Hematopoietic multipotent progenitor cell treated with erythropoietin and hydrocortisone succinate and interleukin-3 and kit ligand, for 6 days (in vitro differentiated cells): ENCODE measurements at regions not wholly inside any gene's neighbourhood (a gene's known extent, or its start where the extent isn't known, plus 50 kb on each side); places are given as distances from the start of the nearest gene placed in this dataset.

ENCODE experiments used
- DNase-seq: peaks from one replicate; pipeline ENCODE4 v3.0.0-alpha.2; 2015

DNA sequence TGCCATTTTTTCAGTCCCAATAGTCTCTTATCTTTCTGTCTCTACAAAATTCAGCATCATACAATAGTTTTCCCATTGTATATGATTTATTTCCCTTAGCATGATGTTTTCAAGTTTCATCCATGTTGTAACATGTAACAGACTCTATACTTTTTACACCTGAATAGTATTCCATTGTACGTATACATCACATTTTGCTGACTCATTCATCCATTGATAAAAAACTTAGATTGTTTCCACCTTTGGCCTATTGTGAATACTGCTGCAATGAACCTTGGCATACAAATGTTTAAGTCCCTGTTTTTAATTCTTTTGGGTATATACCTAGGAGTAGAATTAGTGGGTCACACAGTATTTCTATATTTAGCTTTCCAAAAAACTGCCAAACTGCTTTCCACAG, 349.3 kb upstream of the CDH2 start:
- no peak for DNase-seq

- no peak for DNase-seq
Measured at GRCh38 chr18:28523758-28524475, 347.0 kb upstream of the CDH2 start.

DNA sequence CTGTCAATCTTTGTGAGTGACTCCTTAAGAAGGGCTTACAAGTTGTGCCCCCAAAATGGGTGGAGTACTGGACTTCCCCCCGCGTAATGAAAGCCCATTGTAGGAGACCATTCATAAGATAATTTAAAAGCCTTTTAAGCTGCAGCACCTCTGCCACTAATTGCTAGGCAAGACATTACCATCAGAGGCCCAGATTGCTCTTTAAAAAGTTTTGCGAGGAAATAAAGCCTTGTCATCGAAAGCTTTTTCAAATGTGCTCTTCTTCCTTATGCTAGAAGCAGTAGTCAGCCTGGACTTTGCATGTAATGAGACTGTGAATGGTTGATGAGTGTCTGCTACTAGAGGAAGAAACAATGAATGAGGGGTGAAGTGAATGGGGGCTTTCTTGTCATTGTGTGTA, 345.3 kb upstream of the CDH2 start:
- no peak for DNase-seq

DNA sequence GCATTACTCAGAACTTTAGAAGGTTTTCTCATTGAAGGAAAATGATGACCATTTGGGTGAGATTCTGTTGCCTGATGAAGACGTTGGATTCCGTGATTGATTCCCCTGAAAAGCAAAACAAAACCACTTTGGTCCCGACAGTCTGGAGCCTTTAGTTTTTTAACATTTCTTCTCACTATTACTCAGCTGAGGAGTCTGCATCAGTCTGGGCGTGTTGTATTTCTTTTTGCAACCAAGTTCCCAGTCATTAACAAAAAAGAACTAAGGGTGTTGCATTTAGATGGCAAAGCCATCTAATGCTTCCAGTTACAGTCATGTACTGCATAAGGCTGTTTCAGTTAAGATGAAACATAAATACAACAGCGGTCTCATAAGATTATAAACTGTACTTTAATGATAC, 343.1 kb upstream of the CDH2 start:
- DNase-seq = no peak

GRCh38 chr18:28514699-28515098, 337.8 kb upstream of the CDH2 start:
- no peak for DNase-seq

DNA sequence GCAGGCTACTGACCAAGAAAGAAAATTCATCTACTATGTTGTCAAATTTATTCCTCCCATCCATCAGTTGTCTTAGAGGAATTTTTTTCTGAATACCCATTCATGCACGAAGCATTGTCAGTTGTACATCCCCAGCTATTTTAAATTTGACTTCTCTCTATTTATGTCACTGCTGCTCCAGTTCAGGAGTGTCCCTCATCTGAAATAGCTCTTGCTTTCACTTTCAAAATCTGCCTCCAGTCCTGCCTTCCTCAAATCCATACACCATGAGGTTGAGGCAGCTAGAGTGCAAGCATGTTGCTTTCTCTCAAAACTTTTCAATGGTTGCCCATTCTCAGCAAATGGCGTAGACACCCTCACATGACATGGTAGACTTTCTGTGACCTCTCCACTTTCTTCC, 335.4 kb upstream of the CDH2 start:
- no peak for DNase-seq

- DNase-seq = no peak
Measured at GRCh38 chr18:28511413-28511821, 334.5 kb upstream of the CDH2 start.

DNA sequence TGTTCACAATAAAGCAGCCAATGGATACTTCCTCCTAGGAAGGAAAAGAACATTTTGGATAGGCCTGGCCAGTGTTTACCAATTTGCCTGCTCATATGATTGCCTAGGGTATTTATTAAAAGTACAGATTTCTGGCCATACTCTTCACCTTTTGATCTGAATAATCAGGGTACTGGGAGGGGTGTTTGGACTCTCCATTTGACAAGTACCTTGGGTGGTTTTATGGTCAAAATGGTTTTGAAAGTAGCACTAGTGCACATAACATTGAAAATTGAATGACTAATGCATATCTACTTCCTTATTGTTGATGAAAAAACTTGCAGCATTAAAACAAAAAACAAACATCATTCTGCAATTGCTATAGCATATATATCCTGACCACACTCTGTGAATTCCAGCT, 333.3 kb upstream of the CDH2 start:
- DNase-seq = no peak

- no peak for DNase-seq
Measured at GRCh38 chr18:28504066-28504465, 327.1 kb upstream of the CDH2 start.

DNA sequence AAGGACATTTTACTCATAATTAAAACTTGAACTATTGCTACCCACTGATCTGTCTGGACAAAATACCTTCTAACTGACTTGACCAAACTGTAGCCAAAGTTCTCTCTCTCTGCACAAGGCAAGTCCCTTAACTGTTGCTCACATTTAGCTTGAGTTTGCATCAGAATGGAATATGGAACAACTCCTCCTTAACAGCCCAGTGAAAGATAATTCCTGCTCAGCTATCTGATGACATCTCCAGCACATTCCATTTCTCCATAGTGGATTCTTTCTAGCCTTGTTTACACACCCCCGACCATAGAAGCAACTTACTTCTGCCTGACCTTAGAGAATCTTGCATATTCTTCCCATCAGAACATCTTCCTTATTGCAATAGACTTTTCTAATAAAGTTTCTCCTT, 317.2 kb upstream of the CDH2 start:
- no peak for DNase-seq

GRCh38 chr18:28485918-28486317, 309.0 kb upstream of the CDH2 start:
- no peak for DNase-seq

- DNase-seq = no peak
Measured at GRCh38 chr18:28485210-28485801, 308.4 kb upstream of the CDH2 start.

- no peak for DNase-seq
Measured at GRCh38 chr18:28478531-28478930, 301.6 kb upstream of the CDH2 start.

DNA sequence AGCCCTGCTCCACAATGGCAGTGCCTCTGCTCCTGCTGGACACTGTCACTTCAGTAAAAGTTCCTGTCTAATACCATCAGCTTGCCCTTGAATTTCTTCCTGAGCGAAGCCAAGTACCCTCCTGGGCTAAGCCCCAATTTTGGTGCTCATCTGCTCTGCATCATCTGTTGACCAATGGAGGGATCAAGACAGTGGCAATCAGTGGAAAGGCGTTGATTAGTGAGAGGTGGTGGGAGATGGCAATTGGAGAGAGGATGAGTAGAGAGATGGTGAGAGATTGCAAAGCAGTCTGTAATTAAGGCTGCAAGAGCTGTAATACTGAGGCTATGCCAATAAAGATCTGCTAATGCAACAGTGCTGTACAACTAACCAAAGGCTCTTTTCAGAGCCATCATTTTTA, 299.4 kb upstream of the CDH2 start:
- DNase-seq = no peak

DNA sequence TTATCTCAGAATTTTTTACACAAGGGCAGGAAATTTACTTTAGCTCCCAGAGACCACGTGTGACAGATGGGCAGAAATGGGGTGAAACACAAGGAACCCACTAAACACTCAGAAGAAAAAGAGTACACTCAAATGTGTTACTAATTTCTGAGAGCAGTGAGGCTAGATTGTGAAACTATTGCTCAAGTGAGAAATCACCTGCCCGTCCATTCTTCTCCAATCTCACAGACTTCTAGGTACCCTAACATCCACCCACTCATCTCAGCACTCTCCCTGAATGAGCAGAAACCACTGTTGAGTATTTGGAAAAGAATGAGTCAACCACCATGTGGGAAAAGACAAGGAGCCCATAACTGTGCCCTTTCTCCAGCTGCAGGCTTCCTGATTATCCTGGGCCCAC, 293.0 kb upstream of the CDH2 start:
- DNase-seq = no peak

GRCh38 chr18:28468901-28469300, 292.0 kb upstream of the CDH2 start:
- no peak for DNase-seq

GRCh38 chr18:28466204-28466603, 289.3 kb upstream of the CDH2 start:
- DNase-seq = no peak

DNA sequence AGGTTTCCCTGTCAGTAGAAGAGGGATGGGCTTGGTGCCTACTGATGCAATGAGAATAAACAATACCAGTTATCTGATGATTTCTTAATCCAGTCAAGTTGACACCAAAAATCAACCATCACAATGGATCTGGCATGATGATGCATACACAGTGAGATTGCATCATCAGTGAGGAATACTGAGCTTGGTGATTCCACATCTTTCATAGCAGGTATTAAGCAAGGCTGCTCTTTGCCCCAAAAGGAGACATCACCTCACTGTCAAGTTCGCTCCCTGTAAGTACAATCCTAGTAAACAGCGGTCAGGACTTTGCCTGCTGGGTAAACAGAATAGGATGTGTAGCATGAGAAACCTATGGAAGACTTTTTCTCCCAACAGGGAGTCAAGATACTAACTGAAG, 282.7 kb upstream of the CDH2 start:
- DNase-seq = no peak

DNA sequence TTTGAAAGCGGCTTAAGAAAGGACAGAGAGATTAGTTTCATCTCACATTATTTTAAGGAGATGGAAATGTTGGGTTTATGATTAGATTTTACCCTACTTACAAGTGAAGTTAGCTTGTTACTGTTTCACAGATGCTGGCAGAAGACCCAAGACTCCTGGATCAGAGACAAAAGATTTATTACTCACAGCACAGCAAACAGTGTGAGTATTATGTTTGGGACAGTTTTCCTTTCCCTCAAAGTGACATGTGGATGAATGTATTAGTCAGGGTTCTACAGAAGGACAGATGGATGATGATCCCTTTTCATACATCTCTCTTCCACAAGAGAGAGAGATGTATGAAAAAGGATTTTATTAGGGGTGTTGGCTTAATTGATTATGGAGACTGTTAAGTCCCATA, 281.8 kb upstream of the CDH2 start:
- DNase-seq = no peak

DNA sequence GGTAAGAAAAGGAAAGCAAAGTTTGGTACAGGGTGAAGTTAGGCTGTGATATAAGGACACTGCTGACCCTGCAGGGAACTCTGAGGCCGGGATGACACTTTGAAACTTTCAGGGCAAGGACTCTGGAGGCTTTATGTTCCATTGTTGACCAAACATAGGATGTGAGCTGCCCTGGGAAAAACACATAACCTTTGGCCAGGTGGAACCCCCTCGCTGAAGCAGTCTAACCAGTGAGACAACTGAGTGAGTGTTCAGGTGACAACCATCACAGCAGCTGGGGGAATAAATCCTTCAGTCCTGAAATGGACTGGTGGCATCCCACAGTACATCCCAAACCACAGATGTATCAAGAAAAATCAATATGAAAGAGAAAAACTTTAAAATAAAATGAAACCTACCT, 280.9 kb upstream of the CDH2 start:
- no peak for DNase-seq

DNA sequence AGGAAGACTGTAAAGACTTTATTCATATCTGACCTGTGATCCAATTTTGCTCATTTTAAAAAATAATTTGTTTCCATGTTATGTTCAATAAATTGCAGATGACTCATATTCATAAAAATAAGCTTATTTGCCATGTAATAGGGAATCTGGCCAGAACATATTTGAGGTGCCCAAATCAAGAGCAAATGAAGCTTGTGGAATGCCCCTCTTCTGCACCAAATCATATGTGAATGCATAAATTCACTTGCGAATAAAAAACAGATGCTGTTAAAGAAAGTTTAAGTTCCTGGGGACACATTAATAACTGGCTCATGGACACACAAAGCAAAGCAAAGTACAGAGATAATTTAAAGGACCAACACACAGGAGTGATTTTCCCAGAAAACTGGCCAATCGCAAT, 279.0 kb upstream of the CDH2 start:
- no peak for DNase-seq

- DNase-seq = no peak
Measured at GRCh38 chr18:28439870-28440269, 262.9 kb upstream of the CDH2 start.

GRCh38 chr18:28438381-28438780, 261.5 kb upstream of the CDH2 start:
- no peak for DNase-seq

DNA sequence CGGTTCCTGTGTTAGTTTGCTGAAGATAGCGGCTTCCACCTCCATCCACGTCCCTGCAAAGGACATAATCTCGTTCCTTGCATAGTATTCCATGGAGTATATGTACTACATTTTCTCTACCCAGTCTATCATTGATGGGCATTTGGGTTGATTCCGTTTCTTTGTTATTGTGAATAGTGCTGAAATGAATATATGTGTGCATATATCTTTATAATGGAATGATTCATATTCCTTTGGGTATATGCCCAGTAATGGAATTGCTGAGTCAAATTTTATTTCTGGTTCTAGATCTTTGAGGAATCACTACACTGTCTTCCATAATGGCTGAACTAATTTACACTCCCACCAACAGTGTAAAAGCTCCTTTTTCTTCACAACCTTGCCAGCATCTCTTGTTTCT, 255.4 kb upstream of the CDH2 start:
- DNase-seq = no peak

DNA sequence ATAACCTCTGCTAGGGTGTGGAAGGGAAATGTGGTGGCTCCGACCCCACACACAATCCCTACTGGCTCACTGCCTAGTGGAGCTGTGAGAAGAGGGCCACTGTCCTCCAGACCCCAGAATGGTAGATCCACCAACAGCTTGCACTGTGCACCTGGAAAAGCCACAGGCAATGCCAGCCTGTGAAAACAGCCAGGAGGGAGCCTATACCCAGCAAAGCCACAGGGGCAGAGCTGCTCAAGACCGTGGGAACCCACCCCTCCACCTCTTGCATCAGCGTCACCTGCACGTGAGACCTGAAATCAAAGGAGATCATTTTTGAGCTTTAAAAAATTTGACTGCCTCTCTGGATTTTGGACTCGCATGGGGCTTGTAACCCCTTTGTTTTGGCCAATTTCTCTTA, 249.0 kb upstream of the CDH2 start:
- no peak for DNase-seq
